ENCODE measurements at regions not wholly inside any gene's neighbourhood (a gene's known extent, or its start where the extent isn't known, plus 50 kb on each side); places are given as distances from the start of the nearest gene placed in this dataset.

GRCh38 chr5:45017568-45017967 is 208.8 kb downstream of the MRPS30 start:
- TF ChIP-seq CREB5 (CRISPR knock-in tag; IDR thresholded peaks at IDR 0.05; ENCODE audit: low read depth) (no peak), OSR1 (CRISPR knock-in tag; IDR thresholded peaks at IDR 0.05) (no peak), ZNF70 (CRISPR knock-in tag; IDR thresholded peaks at IDR 0.05) (no peak), ESRRG (CRISPR knock-in tag; IDR thresholded peaks at IDR 0.05) (no peak), ISL1 (CRISPR knock-in tag; IDR thresholded peaks at IDR 0.05) (no peak), SNAI2 (CRISPR knock-in tag; IDR thresholded peaks at IDR 0.05) (no peak), ZFP30 (CRISPR knock-in tag; IDR thresholded peaks at IDR 0.05) (no peak), BACH2 (CRISPR knock-in tag; IDR thresholded peaks at IDR 0.05; ENCODE audit: borderline replicate concordance) (no peak), ZNF8 (CRISPR knock-in tag; IDR thresholded peaks at IDR 0.05) (no peak), CSRNP3 (CRISPR knock-in tag; IDR thresholded peaks at IDR 0.05) (no peak), TCF4 (CRISPR knock-in tag; IDR thresholded peaks at IDR 0.05; ENCODE audit: borderline replicate concordance) (no peak), POU6F1 (CRISPR knock-in tag; IDR thresholded peaks at IDR 0.05; ENCODE audit: borderline replicate concordance, low read depth) (no peak)

All from SK-N-SH treated with all-trans-retinoic acid at 6 μM for 48 hours (cell line).